ENCODE measurements at regions not wholly inside any gene's neighbourhood (a gene's known extent, or its start where the extent isn't known, plus 50 kb on each side); places are given as distances from the start of the nearest gene placed in this dataset. TPM values are rescaled to one million over a fixed set of nuclear protein-coding genes. Genes with fewer than 3 reads are reported as not detected.

DNA sequence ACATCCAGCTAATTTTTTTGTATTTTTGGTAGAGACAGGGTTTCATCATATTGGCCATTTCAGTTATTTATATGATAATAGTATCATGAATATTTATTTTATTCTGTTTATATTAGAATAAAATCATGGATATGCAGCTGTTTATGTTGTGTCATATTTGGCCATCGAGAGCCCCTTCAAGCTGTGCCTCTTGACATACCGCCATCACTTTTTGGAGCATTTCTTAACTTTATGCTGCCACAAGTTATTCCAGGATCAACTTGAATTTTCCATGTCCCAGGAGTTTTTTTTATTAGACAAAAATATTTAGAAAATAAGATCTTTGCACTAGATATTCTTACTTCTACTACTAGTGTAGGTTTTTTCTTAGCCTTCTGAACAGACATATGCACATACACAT, 1067.0 kb upstream of the LRRTM3 start:
- 50% methylated on average over 1 of the region's 2 CpGs for WGBS

GRCh38 chr10:65861249-65861648, 1064.6 kb upstream of the LRRTM3 start:
- no peak overlapping the region for H2BK5ac ChIP-seq (ENCODE audit: low read depth, low read length, poor library complexity, severe bottlenecking)
- H3K9ac ChIP-seq (ENCODE audit: low read length), result no peak overlapping the region
- H2AFZ ChIP-seq (ENCODE audit: low read depth, low read length), result no peak overlapping the region
- no peak overlapping the region for H2BK15ac ChIP-seq (ENCODE audit: low read depth, poor library complexity, severe bottlenecking)
- H3K4me1 ChIP-seq (ENCODE audit: control insufficient read depth, insufficient read depth, low read depth, low read length), result no peaks in the 10 kb centered on the region
- no peak overlapping the region for H4K91ac ChIP-seq (ENCODE audit: low read length)
- no peak overlapping the region for H2BK120ac ChIP-seq (ENCODE audit: low read depth, low read length)
- no peak overlapping the region for H3K4ac ChIP-seq (ENCODE audit: low read depth in 1 of 2, low read length in 2 of 2)
- no peaks in the 10 kb centered on the region for H3K36me3 ChIP-seq (ENCODE audit: control insufficient read depth in 1 of 2, insufficient read depth in 2 of 2, low read depth in 1 of 2, low read length in 2 of 2)
- no peaks in the 10 kb centered on the region for H3K27me3 ChIP-seq (ENCODE audit: control insufficient read depth in 1 of 2, insufficient read depth in 1 of 2, low read length in 2 of 2)
- H3K4me2 ChIP-seq (ENCODE audit: low read length, poor library complexity, severe bottlenecking), result no peak overlapping the region
- no peaks in the 10 kb centered on the region for H3K9me3 ChIP-seq (ENCODE audit: control insufficient read depth, low read length)
- no peak overlapping the region for H4K8ac ChIP-seq (ENCODE audit: low read length)
- H3K23ac ChIP-seq (ENCODE audit: low read length in 2 of 2), result no peak overlapping the region
- no peak overlapping the region for H3K18ac ChIP-seq (ENCODE audit: low read depth in 1 of 2, low read length in 2 of 2)
- H3K79me1 ChIP-seq (replicated peaks; ENCODE audit: low read length, poor library complexity, severe bottlenecking), result no peaks in the 10 kb centered on the region
- no peak overlapping the region for H3K27ac ChIP-seq (ENCODE audit: low read length, poor library complexity, severe bottlenecking)
- H3K4me3 ChIP-seq (ENCODE audit: insufficient read depth in 1 of 2, low read depth in 1 of 2, low read length in 2 of 2), result no peak overlapping the region
- no peak overlapping the region for H2BK12ac ChIP-seq (ENCODE audit: low read length in 2 of 2)
- DNase-seq, result peak; percentile 6
- H2AK5ac ChIP-seq (ENCODE audit: low read length, severe bottlenecking), result no peak overlapping the region
- no peak overlapping the region for H3K14ac ChIP-seq (ENCODE audit: low read length in 2 of 2)

More for the DNA sequence above, 1067.0 kb upstream of the LRRTM3 start:
- Histone ChIP-seq H3K4me3 (ENCODE audit: insufficient read depth in 1 of 2, low read depth in 1 of 2, low read length in 2 of 2) (no peak overlapping the region), H3K4me2 (ENCODE audit: low read length, poor library complexity, severe bottlenecking) (no peak overlapping the region), H2AK5ac (ENCODE audit: low read length, severe bottlenecking) (no peak overlapping the region), H3K9me3 (ENCODE audit: control insufficient read depth, low read length) (no peaks in the 10 kb centered on the region), H2BK5ac (ENCODE audit: low read depth, low read length, poor library complexity, severe bottlenecking) (no peak overlapping the region), H3K4me1 (ENCODE audit: control insufficient read depth, insufficient read depth, low read depth, low read length) (no peaks in the 10 kb centered on the region), H3K4ac (ENCODE audit: low read depth in 1 of 2, low read length in 2 of 2) (no peak overlapping the region), H2BK120ac (ENCODE audit: low read depth, low read length) (no peak overlapping the region), H3K27ac (ENCODE audit: low read length, poor library complexity, severe bottlenecking) (no peak overlapping the region), H2AFZ (ENCODE audit: low read depth, low read length) (no peak overlapping the region), H2BK15ac (ENCODE audit: low read depth, poor library complexity, severe bottlenecking) (no peak overlapping the region), H2BK12ac (ENCODE audit: low read length in 2 of 2) (no peak overlapping the region), H3K14ac (ENCODE audit: low read length in 2 of 2) (no peak overlapping the region), H3K9ac (ENCODE audit: low read length) (no peak overlapping the region), H3K18ac (ENCODE audit: low read depth in 1 of 2, low read length in 2 of 2) (no peak overlapping the region), H3K79me1 (replicated peaks; ENCODE audit: low read length, poor library complexity, severe bottlenecking) (no peaks in the 10 kb centered on the region), H4K91ac (ENCODE audit: low read length) (no peak overlapping the region), H4K8ac (ENCODE audit: low read length) (no peak overlapping the region), H3K23ac (ENCODE audit: low read length in 2 of 2) (no peak overlapping the region), H3K36me3 (ENCODE audit: control insufficient read depth in 1 of 2, insufficient read depth in 2 of 2, low read depth in 1 of 2, low read length in 2 of 2) (no peaks in the 10 kb centered on the region), H3K27me3 (ENCODE audit: control insufficient read depth in 1 of 2, insufficient read depth in 1 of 2, low read length in 2 of 2) (no peaks in the 10 kb centered on the region)
- no peak for DNase-seq

Small RNA genes lying in the stretch of these regions (small RNA-seq; reads per million reads assigned to genes)
- gene CYP2C61P (ENCODE audit: low read depth), result not detected

Data from mesenchymal stem cell (in vitro differentiated cells and primary cell).